HG02798 (cell line): ENCODE measurements at regions not wholly inside any gene's neighbourhood (a gene's known extent, or its start where the extent isn't known, plus 50 kb on each side); places are given as distances from the start of the nearest gene placed in this dataset.

Source experiments
- ATAC-seq: cut with Tn5 transposase; IDR thresholded peaks from one replicate; pipeline ENCODE4 v1.9.1; 2021; ENCODE audit warnings: mild to moderate bottlenecking; ENCODE audit not compliant: unreplicated experiment, poor library complexity

GRCh38 chr6:56378966-56379585 is 131.7 kb upstream of the COL21A1 start:
- no peak for ATAC-seq

GRCh38 chr6:56378507-56378906 is 131.1 kb upstream of the COL21A1 start:
- ATAC-seq, result no peak

- ATAC-seq, result no peak
Measured at GRCh38 chr6:56377295-56377694, 129.9 kb upstream of the COL21A1 start.

- no peak for ATAC-seq
Measured at GRCh38 chr6:56375806-56376205, 128.4 kb upstream of the COL21A1 start.

- no peak for ATAC-seq
Measured at GRCh38 chr6:56374841-56375369, 127.5 kb upstream of the COL21A1 start.

- ATAC-seq, result no peak
Measured at GRCh38 chr6:56372406-56372995, 125.1 kb upstream of the COL21A1 start.

- peak; percentile 74 for ATAC-seq
Measured at GRCh38 chr6:56370561-56371211, 123.3 kb upstream of the COL21A1 start.

- ATAC-seq, result no peak
Measured at GRCh38 chr6:56370127-56370540, 122.8 kb upstream of the COL21A1 start.

GRCh38 chr6:56368491-56368890 is 121.1 kb upstream of the COL21A1 start:
- no peak for ATAC-seq

- ATAC-seq, result no peak
Measured at GRCh38 chr6:56366141-56366852, 118.9 kb upstream of the COL21A1 start.

GRCh38 chr6:56364827-56365339 is 117.5 kb upstream of the COL21A1 start:
- peak; percentile 51 for ATAC-seq

- ATAC-seq, result peak; percentile 6
Measured at GRCh38 chr6:56364431-56364826, 117.0 kb upstream of the COL21A1 start.

GRCh38 chr6:56363796-56364430 is 116.5 kb upstream of the COL21A1 start:
- ATAC-seq, result no peak

- no peak for ATAC-seq
Measured at GRCh38 chr6:56361812-56362211, 114.4 kb upstream of the COL21A1 start.

- peak; percentile 86 for ATAC-seq
Measured at GRCh38 chr6:56359201-56359899, 112.0 kb upstream of the COL21A1 start.

GRCh38 chr6:56357616-56358373 is 110.4 kb upstream of the COL21A1 start:
- no peak for ATAC-seq

GRCh38 chr6:56356426-56356825 is 109.0 kb upstream of the COL21A1 start:
- ATAC-seq, result no peak

- ATAC-seq, result no peak
Measured at GRCh38 chr6:56353860-56354259, 106.5 kb upstream of the COL21A1 start.
